OCI-M1 (cell line): ENCODE measurements at regions not wholly inside any gene's neighbourhood (a gene's known extent, or its start where the extent isn't known, plus 50 kb on each side); places are given as distances from the start of the nearest gene placed in this dataset.

Source experiments
- DNase-seq: peaks from one replicate; lab custom pipeline; 2025; lab: John Stamatoyannopoulos, UW

DNA sequence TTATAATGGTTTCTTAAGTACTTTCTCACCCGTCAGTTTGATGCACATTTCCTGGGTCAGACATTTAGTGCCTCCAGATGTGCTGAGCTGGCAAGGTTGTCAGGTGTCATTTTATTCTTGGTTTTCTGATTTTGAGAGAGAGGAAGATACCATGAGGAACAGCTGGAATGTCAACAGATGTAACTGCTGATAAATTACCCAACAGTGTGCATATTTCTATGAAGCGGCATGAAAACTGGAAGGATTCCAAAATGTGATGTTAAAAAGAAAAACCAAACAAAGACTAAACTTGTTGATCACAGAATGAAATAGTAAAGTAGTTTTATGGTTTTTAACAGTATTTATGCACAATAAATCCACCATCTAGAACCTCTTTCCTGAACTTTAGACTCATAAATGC lies 447.3 kb downstream of the HDGFL1 start:
- DNase-seq: peak; percentile 60

DNA sequence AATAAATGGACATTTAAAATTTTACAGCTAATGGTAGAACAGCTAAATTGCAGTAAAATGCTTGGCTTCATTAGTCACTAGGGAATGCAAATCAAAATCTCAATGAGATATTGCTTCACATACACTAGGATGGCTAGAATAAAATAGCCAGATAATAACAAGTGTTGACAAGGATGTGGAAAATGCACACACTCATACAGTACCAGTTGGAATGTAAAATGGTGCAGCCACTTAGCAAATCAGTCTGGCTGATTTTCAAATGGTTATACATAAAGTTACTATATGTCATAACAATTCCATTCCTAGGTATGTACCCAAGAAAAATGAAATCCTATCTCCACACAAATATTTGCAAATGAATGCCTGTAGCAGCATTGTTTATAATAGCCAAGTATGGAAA lies 452.1 kb downstream of the HDGFL1 start:
- DNase-seq: no peak

DNA sequence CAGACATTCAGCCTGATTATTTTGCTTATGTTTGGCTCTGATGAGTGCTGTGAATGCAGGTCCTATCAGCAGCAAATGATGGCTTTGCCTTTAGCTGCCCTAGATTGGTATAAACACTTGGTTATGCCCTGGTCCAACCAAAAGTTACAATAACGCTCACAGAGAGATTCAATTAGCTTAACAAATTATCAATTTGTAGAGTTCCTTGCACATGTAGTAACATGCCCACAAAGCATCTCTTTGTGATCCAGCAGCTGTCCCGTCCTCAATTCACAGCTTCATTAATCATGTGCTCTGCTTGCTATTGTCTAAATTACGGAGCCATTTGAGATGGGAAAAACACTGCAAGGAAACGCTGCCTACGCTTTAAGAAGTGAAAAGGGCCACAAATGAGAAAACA lies 457.9 kb downstream of the HDGFL1 start:
- DNase-seq: no peak

DNA sequence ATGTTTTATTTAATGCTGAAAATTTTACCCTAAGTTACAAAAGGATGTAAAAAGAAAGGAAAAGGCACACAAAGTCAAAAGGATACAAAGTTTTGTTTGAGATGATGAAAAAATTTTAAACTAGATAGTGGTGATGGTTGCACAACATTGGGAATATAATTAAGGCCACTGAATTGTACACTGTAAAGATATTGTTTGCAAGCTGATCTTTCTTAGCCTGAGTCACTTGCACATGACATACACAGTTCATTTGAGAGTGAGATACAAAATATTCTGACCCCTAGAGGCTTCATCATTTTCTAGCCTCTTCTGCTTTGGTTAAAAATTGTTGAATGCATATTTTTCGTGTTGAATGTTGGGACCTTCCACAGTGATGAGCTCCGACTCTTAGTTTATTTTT lies 462.6 kb downstream of the HDGFL1 start:
- DNase-seq: peak; percentile 26

DNA sequence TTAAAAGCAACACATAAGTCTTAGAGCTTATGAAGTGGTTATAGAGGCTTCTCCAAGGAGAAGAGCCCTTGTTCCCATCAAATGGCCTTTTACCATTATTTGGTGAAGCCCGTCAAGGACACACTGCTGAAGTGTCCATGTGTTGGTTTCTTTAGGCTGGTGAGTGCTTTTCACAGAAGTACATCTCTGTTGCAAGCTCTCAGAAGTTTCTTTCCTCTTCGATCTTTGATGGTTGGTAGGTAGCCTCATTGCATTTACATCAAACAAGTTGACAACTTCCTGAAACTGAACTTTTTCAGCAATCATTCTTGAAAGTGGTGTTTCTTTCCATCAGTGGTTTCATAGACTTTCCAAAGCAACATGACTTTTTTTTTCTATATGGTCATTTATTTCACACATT lies 465.6 kb downstream of the HDGFL1 start:
- no peak for DNase-seq

DNA sequence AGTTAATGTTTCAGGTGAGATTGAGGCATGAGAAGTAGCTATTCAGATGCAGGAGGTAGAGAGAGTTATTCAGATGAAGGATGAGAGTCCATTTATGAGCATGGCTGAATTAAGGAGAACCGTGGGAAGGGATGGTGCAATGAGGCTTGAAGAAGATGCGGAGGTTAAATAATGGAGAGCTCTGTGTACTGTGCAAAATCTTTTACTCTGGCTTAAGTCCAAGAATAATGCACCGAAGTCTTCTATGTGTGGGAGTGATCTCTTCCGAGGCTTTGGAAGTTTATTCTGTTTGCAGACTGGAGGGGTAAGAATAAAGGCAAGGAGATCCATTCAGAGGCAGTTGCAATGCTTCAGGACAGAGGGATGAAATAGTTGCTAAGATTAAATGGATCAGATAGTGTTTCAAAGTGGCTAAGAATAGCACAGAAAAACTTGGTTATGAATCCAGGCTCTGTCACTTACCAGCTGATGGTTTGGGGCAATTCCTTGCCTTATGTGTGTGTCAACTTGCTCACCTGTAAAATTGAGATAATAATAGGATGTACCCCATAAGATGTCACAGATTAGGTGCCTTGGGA lies 467.1 kb downstream of the HDGFL1 start:
- no peak for DNase-seq

DNA sequence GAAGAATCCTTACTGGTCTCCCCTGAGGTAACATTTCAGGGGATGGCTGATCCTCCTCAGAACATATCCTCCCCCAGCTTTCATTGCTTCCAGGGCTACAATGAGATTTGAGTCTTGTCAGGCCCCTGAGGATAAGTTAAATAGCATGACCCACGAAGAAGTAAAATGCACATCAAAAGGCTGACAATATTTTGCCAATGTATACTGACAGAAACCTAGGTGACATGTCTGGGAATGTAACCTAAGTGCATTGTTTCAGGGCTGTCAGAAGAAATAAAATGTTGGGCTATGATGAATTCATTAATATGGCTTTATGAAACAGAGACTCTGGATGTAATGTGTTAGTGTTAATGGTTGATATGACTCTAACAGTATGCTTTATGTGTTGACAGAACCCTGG lies 471.5 kb downstream of the HDGFL1 start:
- DNase-seq: no peak

DNA sequence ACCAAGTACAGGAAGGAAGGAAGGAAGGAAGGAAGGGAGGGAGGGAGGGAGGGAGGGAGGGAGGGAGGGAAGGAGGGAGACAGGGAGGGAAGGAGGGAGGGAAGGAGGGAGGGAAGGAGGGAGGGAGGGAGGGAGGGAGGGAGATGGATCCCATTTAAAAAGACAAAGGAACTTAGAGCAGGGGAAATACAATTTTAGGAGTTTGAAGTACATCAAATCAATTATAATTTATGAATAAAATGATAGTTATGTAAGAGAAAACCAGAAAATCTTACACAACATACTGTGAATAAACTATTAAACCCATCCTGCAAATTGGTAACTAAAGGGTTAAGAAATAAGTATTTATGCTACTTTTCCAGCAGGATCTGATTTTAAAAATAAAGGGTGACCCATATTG lies 475.9 kb downstream of the HDGFL1 start:
- DNase-seq: no peak

DNA sequence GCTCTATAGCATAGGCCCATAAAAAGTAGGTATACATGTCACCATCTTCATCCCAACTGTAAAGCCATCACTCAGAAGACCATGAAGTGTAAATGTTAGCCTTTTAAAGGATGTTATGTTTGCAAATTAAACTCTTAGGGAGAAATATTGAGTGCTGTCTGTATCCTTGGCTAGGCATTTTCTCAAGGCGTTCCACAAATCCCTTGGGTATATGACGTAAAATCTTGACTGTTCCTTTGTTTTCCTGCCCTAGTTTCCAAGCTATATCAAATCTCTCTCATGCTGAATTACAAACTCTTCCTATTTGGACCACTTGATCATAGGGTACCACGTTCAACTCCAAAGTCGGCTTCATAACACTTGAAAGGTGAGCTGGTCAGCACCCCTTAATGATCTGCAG lies 486.2 kb downstream of the HDGFL1 start:
- no peak for DNase-seq

DNA sequence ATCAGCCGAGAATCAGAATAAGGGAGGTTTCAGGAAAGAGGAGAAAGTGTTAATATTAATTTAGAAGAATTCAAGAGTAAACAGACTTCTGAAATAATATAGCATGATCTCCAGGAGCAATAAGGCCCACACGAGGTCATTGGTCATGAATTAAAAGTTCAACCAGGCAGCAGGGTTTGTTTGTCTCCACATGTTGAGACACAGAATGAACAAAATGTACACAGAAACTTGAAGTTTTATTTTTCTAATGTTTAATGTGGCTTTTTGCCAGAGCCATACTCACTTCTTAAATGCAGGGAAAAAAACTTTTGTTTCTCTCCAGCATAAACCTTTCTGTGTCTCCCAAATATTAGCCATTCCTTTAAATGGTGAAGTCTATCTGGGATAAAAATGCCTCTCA lies 504.5 kb downstream of the HDGFL1 start:
- no peak for DNase-seq

DNA sequence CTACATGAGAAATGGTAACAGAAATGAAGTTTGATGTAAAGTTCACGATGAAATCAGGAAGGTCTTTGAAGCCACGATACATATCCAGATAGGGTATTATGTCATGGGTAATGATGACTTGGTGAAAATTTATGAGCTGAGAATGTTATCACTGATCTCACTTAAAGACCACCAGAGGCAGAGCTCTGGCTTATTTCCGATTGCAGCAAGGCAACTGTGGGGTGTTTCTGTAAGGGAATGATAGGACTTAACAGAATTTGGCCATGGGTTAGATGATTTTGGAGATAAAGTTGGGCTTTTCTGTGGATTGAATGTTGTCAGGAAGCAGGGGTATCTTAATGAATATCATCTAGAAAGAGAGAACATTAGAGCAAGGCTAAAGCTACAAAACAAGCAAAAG lies 508.4 kb downstream of the HDGFL1 start:
- peak; percentile 67 for DNase-seq

DNA sequence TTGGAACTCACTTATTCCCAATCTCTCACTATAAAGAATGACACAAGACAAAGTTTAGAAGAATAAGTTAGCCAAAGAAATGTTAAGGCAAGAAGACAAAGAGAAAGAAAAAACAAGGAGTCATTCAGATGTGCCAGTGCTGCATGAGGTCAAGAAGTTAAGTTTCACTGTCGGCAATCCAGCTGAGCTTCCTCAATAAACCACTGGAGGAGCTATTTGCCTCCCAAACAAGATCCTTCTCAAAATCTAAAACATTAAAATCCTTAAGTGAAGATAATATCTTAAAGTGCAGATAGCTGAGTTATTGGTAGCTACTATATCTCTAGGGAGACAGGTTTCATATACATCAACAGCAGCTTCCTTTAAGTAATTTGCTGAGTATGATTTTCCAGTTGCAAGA lies 512.3 kb downstream of the HDGFL1 start:
- DNase-seq: no peak

DNA sequence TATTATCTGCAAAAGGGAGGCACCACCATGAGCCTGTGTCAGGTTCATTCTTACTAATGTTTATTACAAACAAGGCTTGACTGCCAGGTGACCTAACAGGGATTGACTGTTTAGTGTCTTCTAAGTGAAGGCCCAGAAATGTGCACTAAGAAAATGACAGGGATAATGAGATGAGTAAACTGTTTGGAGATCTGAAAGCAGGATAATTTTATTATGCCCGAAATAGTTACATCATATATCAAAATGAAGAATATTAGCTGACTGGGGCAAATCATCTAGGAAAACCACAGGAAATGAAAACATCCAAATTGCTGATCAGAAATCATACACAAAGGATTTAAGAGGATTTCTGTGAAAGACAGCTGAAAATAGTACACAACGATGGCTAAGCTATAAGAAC lies 516.7 kb downstream of the HDGFL1 start:
- no peak for DNase-seq

DNA sequence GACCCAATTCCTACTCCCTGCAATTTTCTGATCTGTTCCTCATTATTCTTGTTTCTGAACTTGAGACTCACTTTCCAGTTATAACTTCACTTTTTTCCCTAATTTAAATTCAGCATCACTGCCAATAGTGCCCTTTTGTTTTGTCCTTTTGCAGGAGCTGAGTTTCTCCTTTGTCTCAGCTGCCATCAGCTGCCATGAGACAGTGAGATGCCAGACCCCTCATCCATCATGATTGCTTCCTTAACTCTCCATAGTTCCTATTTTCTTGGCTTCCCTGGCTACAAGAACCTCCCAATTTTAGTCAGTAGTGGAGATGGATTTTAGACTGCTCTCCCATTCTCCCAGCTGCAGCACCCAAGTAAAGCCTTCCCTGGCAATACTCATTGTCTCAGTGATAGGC lies 518.1 kb downstream of the HDGFL1 start:
- no peak for DNase-seq

DNA sequence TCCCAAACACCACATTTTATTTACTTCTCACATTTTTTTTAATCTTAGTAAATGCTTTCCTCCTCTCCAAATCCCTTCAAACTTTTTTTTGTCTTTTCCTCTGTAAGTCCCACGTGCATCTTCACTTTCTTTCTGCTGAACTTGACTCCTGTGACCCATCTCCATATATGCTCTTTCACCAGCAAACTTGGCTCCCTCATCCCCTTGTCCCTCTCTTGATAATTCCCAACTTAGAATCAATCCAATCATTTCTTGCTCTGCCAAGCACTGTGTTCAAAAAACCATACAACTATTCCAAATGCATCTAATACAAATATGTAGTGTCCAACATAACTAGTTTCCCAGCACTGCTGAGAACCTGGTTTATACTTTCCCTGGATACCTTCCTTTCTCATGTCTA lies 519.4 kb downstream of the HDGFL1 start:
- DNase-seq: no peak

DNA sequence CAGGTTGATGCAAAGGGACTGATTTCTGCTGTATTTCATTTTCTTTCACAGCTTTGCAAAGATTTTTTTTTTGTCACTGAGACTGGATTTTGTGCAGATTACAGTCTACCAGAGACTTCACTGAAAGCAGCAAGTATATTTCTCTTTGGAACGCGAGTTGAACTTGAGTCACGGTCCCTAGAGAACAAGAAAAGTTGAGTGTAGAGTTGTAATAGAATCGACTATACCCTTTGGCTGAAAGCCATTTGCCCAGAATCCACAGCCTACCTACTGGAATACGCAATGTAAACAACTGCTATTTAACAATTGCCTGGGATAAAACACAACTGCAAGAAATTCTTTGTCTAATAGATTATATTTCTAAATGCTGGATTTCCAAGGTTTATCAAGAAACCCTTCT lies 520.6 kb downstream of the HDGFL1 start:
- DNase-seq: no peak

DNA sequence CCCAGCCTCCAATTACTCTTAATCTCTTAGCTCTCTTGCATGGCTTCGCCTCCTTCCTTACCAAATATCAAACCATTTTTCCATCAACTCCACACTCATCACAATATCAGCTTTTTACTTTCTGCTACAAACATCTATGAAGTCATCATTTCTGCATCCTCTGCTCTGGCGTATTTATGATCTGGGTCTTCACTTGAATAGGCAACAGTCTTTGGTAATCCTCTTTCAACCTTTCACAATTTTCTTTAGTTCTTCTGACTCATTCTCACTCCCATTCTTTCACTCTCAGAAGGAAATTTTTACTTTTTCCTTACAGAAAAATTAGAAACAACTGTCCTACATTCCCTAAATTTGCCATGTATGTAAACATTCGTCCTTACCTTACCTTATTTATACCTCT lies 522.4 kb downstream of the HDGFL1 start:
- DNase-seq: no peak

DNA sequence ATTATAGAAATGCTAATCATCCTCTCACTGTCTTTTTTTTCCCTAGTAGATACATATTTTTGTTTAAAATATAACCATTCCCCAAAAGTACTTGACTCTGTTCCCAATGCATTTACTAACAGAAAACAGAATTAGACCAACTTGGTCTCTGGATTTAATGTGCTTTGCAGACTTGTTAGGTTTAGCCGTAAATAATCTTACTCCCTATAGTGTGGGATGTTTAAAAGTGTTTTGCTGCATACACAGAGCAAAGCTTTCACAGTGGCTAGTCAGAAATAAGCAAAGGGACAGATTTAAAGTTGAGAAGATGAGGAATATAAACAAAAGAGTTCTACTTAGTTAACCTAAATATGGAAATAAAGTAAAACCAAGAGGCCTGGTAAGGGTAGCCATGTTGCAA lies 527.5 kb downstream of the HDGFL1 start:
- DNase-seq: no peak

DNA sequence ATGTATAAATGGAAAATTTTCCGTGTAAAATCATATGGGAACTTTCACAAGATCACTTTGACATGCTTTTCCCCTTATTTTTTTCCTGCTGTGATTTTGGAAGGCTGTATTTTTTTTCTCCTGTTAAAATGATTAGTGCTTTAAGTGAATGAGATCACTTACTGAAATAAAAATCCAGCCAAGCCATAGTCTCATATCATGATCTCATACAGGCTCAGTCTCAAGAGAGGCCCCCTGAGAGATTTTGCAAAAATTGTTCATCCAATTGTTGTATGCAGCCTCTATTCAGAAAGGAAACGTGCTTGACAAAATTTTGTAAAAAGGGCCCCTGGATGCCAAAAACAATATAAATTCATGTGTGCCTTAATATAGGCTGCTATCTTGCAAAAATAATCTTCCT lies 528.2 kb downstream of the HDGFL1 start:
- DNase-seq: no peak

DNA sequence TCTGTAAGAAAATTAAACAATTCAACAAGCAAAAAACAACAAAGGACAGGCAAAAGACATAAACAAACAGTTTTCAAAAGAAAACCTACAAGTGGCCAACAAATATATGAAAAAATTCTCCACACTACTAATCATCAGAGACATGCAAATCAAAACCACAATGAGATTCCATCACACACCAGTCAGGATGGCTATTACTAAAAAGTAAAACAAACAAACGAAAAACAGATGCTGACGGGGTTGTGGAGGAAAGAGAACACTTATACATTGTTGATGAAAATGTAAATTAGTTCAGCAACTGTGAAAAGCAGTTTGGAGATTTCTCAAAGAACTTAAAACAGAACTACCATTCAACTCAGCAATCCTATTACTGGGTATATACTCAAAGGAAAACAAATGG lies 537.6 kb downstream of the HDGFL1 start:
- no peak for DNase-seq

DNA sequence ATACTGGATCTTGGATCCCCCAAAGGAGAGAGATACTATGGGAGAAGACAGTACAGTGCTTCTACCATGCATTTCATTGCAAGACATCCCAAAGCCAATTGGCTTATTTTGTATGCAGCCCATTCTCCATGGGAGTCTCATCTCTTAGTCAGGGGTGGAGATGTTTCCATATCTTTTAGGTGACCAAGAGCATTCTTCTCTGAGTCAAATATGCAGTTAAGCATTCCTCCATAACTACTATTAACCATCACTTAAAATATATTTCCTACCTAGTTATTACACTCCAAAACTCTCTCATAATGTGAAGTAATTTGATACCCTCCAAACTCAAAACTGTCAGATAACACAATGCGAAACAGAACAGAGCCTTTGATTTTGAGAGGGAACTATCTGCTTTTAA lies 542.6 kb downstream of the HDGFL1 start:
- DNase-seq: no peak

DNA sequence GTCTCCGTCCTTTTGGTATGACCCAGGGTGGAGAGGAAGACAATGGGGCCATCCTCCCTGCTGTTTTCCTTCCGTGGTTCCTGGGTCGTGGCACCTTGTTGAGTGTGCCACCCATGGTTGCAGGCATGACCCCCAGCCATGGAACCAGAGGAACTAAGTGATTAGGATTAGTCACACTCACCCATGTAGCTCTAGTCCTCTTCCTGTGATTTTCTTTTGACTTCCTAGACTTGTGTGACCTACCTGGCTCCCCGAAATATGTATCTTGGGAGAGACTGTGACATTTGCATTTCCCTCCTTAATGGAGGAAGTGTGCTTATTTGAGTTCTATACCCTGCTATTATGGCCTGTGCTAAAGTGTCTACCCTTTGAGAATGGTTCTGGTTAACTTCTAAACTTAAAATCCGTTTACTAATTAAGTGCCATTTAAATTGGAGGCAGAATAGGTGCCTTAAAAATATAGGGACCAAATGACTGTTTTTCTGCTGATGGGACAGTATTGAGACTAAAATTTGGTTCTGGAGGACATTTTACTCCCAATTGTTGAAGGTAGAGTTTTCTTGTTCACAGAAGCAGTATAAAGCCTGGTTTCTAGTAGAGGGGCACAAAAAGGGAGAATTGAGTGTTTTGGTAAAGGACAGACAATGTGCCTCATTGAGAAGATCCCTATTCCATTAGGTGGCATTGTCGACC lies 545.6 kb downstream of the HDGFL1 start:
- no peak for DNase-seq

DNA sequence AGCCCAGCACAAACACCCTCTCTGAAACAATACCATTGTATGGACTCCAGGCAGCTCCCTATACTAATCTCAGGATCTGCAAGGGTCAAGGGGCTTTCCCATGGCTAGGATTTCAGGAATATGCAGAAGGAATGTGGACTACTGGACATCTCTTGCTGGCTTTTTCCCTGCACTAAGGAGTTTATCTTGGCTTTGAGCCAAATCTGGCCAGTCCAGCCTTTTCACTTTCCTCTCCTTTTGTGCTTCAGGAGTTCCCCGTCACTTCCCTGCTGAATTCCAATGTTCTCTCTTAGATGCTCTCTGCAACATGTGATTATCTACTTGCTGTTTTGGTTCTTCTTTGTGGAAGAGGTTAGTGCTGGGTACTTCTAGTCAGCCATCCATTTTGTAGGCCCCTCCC lies 568.2 kb downstream of the HDGFL1 start:
- no peak for DNase-seq

DNA sequence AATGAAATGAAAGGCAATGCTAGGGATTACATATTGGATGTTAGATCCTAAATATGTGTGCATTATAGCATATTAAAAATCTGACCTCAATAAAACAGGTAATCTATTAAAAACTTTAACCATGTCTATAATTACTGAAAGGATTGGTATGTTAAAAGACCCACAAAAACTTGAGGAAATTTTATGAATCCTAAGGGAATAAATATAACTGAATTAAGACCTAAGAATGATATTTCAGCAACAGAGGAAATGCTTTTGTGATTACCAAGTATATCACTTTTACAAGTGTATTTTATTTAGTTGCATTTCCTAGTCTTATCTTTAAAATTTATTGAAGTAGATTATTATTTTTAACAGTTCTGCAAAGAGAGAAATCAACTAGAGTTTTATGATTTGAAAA lies 571.5 kb downstream of the HDGFL1 start:
- no peak for DNase-seq
